ENCODE measurements at regions not wholly inside any gene's neighbourhood (a gene's known extent, or its start where the extent isn't known, plus 50 kb on each side); places are given as distances from the start of the nearest gene placed in this dataset.

DNA sequence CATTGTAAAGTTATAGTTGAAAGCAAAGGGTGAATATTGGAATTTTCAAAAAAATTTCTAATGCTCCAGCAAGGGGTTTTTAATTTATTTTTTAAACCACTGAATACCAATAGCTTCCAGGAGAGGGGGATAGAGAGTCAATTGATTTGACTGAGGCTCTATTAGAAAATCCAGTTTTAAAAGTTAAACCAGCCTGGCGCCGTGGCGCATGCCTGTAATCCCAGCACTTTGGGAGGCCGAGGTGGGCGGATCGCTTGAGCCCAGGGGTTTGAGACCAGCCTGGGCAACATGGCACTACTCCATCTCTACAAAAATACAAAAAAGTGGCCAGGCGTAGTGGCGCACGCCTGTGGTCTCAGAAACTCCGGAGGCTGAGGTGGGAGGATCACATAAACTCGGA is 150.1 kb downstream of the SLC38A4 start:
- intact Hi-C loops (cut with DNase I) = loop anchor here (5.0 to 10.0 kb wide), 3 partner anchors 257 to 551 kb away; no protein-coding TSS in a partner anchor
- peak in 1 of 2 donors; percentile 49 for DNase-seq
- no peaks in the 10 kb centered on the region for H3K4me1 ChIP-seq (ENCODE audit: control insufficient read depth in 1 of 2, insufficient read depth in 2 of 2, low read length in 2 of 2)
- H3K27me3 ChIP-seq (ENCODE audit: control insufficient read depth in 1 of 2, insufficient read depth in 2 of 2, low read length in 1 of 2) = no peaks in the 10 kb centered on the region
- no peak overlapping the region for H3K4me3 ChIP-seq (ENCODE audit: low read length in 2 of 2)
- WGBS, 2 donors = 44 to 47% methylated on average over 11 of the region's 11 CpGs
- no peaks in the 10 kb centered on the region for H3K36me3 ChIP-seq (ENCODE audit: control insufficient read depth in 1 of 2, insufficient read depth in 2 of 2, low read length in 1 of 2)
- no peaks in the 10 kb centered on the region for H3K9me3 ChIP-seq (ENCODE audit: control insufficient read depth, low read length)
- ATAC-seq (ENCODE audit: low FRiP score) = no peak
- H3K27ac ChIP-seq (ENCODE audit: low read depth in 1 of 2, low read length in 2 of 2) = no peak overlapping the region

DNA sequence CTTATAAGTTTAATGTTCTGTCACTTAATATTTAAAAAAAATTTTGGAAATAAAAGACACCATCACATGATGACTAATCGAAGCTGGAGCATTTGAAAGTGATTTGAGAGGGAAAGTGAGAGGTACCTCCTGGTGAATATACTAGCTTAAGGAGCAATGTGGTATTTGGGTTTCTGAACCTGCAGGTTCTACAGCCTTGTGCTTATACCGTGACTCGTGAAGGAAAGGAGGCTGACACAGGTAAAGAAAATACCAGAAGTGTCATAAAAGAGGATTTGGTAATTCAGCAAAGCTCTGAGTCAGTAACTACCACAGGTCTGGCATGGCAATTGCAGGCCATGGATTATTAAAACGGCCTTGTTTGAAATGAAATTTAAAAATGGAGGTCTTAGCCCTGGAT is 151.0 kb downstream of the SLC38A4 start:
- ATAC-seq (ENCODE audit: low FRiP score) (no peak), DNase-seq (no peak)
- H3K4me1 ChIP-seq (ENCODE audit: control insufficient read depth in 1 of 2, insufficient read depth in 2 of 2, low read length in 2 of 2) = no peaks in the 10 kb centered on the region
- no peaks in the 10 kb centered on the region for H3K9me3 ChIP-seq (ENCODE audit: control insufficient read depth, low read length)
- H3K27ac ChIP-seq (ENCODE audit: low read depth in 1 of 2, low read length in 2 of 2) = no peak overlapping the region
- H3K27me3 ChIP-seq (ENCODE audit: control insufficient read depth in 1 of 2, insufficient read depth in 2 of 2, low read length in 1 of 2) = no peaks in the 10 kb centered on the region
- H3K4me3 ChIP-seq (ENCODE audit: low read length in 2 of 2) = no peak overlapping the region
- no peaks in the 10 kb centered on the region for H3K36me3 ChIP-seq (ENCODE audit: control insufficient read depth in 1 of 2, insufficient read depth in 2 of 2, low read length in 1 of 2)
- intact Hi-C loops (cut with DNase I) = loop anchor here (5.0 to 10.0 kb wide), 3 partner anchors 258 to 550 kb away; no protein-coding TSS in a partner anchor
- WGBS, 2 donors = 88% methylated on average over 4 of the region's 4 CpGs

DNA sequence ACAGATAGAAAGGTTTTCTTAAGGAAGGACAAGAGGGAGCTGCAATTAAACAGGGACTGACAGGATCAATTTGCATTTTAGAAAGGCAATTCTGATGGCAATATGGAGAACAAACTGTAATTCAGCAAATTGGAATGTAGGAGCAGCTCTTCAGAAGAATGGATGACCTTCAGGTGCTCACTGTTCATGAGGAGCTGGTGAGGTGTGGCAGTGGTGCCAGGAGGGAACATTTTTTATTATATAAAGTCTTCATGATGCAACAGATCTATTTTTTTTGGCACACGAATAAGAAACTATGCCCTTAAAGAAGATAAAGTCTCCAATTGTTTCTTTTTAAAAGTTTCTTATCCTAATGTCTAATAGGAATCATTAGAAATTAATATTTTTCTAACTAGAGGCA is 151.7 kb downstream of the SLC38A4 start:
- ATAC-seq (ENCODE audit: low FRiP score) = no peak
- DNase-seq = no peak
- intact Hi-C loops (cut with DNase I) = loop anchor here in 1 of 2 donors (10.0 kb wide), 1 partner anchor 549 kb away; no protein-coding TSS in a partner anchor

DNA sequence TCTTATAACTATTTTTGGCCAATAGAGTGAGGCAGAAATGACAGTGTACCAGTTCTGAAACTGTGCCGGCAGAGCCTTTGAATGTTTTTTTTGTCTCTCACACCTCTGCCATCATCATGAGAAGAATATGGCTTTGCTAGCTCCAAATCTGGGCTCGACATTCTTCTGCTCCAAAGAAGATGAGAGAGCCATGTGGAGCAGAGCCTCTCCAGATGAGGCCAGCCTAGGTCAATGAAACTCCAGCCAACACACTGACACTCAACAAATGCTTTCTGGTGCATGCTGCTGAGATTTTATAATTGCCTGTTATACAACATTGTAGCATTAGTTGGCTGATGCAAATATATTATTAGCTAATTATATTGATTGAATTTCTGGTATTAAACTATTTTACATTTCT is 154.7 kb downstream of the SLC38A4 start:
- Histone ChIP-seq H3K36me3 (ENCODE audit: control insufficient read depth in 1 of 2, insufficient read depth in 2 of 2, low read length in 1 of 2) (no peaks in the 10 kb centered on the region), H3K4me1 (ENCODE audit: control insufficient read depth in 1 of 2, insufficient read depth in 2 of 2, low read length in 2 of 2) (no peaks in the 10 kb centered on the region), H3K9me3 (ENCODE audit: control insufficient read depth, low read length) (no peaks in the 10 kb centered on the region), H3K27ac (ENCODE audit: low read depth in 1 of 2, low read length in 2 of 2) (no peak overlapping the region), H3K4me3 (ENCODE audit: low read length in 2 of 2) (no peak overlapping the region), H3K27me3 (ENCODE audit: control insufficient read depth in 1 of 2, insufficient read depth in 2 of 2, low read length in 1 of 2) (no peaks in the 10 kb centered on the region)
- WGBS, 2 donors = 78 to 83% methylated on average over 2 of the region's 2 CpGs
- no peak for ATAC-seq (ENCODE audit: low FRiP score)
- DNase-seq = no peak
- intact Hi-C loops (cut with DNase I) = loop anchor here in 1 of 2 donors (10.0 kb wide), 1 partner anchor 546 kb away; no protein-coding TSS in a partner anchor

More for the DNA sequence above, 151.7 kb downstream of the SLC38A4 start:
- Histone ChIP-seq H3K27ac (ENCODE audit: low read depth in 1 of 2, low read length in 2 of 2) (no peak overlapping the region), H3K36me3 (ENCODE audit: control insufficient read depth in 1 of 2, insufficient read depth in 2 of 2, low read length in 1 of 2) (no peaks in the 10 kb centered on the region), H3K9me3 (ENCODE audit: control insufficient read depth, low read length) (no peaks in the 10 kb centered on the region), H3K27me3 (ENCODE audit: control insufficient read depth in 1 of 2, insufficient read depth in 2 of 2, low read length in 1 of 2) (no peaks in the 10 kb centered on the region), H3K4me1 (ENCODE audit: control insufficient read depth in 1 of 2, insufficient read depth in 2 of 2, low read length in 2 of 2) (no peaks in the 10 kb centered on the region), H3K4me3 (ENCODE audit: low read length in 2 of 2) (no peak overlapping the region)
- 84 to 90% methylated on average over 1 of the region's 1 CpG for WGBS, 2 donors

DNA sequence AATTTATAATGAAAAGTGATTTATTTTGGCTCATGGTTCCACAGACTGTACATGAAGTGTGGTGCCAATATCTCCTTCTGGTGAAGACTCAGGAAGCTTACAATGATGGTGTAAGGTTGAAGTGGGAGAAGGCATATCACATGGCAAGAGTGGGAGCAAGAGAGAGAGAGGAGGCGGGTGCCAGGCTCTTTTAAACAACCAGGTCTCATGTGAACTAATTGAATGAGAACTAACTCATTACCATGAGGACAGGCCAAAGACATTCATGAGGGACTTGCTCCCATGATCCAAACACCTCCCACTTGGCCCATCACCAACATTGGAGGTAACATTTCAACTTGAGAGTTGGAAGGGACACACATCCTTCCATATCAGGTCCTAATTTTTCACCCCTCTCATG is 155.2 kb downstream of the SLC38A4 start:
- H3K27ac ChIP-seq (ENCODE audit: low read depth in 1 of 2, low read length in 2 of 2) = no peak overlapping the region
- no peak for DNase-seq
- ATAC-seq (ENCODE audit: low FRiP score) = no peak
- H3K36me3 ChIP-seq (ENCODE audit: control insufficient read depth in 1 of 2, insufficient read depth in 2 of 2, low read length in 1 of 2) = no peaks in the 10 kb centered on the region
- H3K27me3 ChIP-seq (ENCODE audit: control insufficient read depth in 1 of 2, insufficient read depth in 2 of 2, low read length in 1 of 2) = no peaks in the 10 kb centered on the region
- intact Hi-C loops (cut with DNase I) = loop anchor here in 1 of 2 donors (10.0 kb wide), 1 partner anchor 546 kb away; no protein-coding TSS in a partner anchor
- H3K4me3 ChIP-seq (ENCODE audit: low read length in 2 of 2) = no peak overlapping the region
- WGBS, 2 donors = 88 to 98% methylated on average over 1 of the region's 1 CpG
- H3K9me3 ChIP-seq (ENCODE audit: control insufficient read depth, low read length) = no peaks in the 10 kb centered on the region
- no peaks in the 10 kb centered on the region for H3K4me1 ChIP-seq (ENCODE audit: control insufficient read depth in 1 of 2, insufficient read depth in 2 of 2, low read length in 2 of 2)

DNA sequence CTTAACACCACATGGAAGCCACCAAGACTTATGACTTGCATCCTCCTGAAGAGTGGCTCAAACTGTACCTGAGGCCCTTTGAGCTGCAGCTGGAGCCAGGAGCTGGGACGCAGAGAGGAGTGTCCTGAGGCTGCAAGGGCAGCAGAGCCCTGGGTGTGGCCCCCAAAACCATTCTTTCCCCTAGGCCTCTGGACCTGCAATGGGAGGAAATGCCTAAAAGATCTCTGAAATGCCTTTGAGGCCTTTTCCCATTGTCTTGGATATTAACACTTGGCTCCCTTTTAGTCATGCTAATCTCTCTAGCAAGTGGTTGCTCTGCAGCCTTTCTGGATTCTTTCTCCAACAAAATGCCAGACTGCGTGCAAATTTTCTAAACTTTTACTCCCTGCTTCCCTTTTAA is 156.1 kb downstream of the SLC38A4 start:
- intact Hi-C loops (cut with DNase I) = loop anchor here (10.0 kb wide), 4 partner anchors 95 to 545 kb away; no protein-coding TSS in a partner anchor
- Histone ChIP-seq H3K4me3 (ENCODE audit: low read length in 2 of 2) (no peak overlapping the region), H3K27me3 (ENCODE audit: control insufficient read depth in 1 of 2, insufficient read depth in 2 of 2, low read length in 1 of 2) (no peaks in the 10 kb centered on the region), H3K36me3 (ENCODE audit: control insufficient read depth in 1 of 2, insufficient read depth in 2 of 2, low read length in 1 of 2) (no peaks in the 10 kb centered on the region), H3K4me1 (ENCODE audit: control insufficient read depth in 1 of 2, insufficient read depth in 2 of 2, low read length in 2 of 2) (no peaks in the 10 kb centered on the region), H3K27ac (ENCODE audit: low read depth in 1 of 2, low read length in 2 of 2) (no peak overlapping the region), H3K9me3 (ENCODE audit: control insufficient read depth, low read length) (no peaks in the 10 kb centered on the region)
- DNase-seq = no peak
- ATAC-seq (ENCODE audit: low FRiP score) = no peak
- WGBS, 2 donors = 44 to 74% methylated on average over 2 of the region's 2 CpGs

DNA sequence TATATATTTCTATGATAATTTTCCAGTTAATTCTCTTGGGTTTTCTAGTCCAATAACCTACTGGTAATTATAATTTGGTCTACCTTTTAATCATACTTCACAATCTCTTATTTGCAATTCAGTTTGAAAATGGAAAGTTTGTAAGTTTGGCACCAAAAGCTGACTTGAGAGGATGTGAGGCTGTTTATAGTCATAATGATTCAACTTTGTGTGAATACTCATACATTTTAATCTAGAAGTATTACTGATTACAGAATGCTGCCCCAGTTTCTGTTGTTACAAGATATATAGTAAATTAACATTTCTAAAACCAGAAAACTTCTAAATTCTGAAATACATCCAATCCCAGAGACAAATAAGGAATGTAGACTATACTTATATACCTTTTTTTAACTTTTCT is 158.2 kb downstream of the SLC38A4 start:
- no peak overlapping the region for H3K27ac ChIP-seq (ENCODE audit: low read depth in 1 of 2, low read length in 2 of 2)
- ATAC-seq (ENCODE audit: low FRiP score) = no peak
- no peaks in the 10 kb centered on the region for H3K9me3 ChIP-seq (ENCODE audit: control insufficient read depth, low read length)
- no peak overlapping the region for H3K4me3 ChIP-seq (ENCODE audit: low read length in 2 of 2)
- no peaks in the 10 kb centered on the region for H3K27me3 ChIP-seq (ENCODE audit: control insufficient read depth in 1 of 2, insufficient read depth in 2 of 2, low read length in 1 of 2)
- H3K4me1 ChIP-seq (ENCODE audit: control insufficient read depth in 1 of 2, insufficient read depth in 2 of 2, low read length in 2 of 2) = no peaks in the 10 kb centered on the region
- DNase-seq = no peak
- no peaks in the 10 kb centered on the region for H3K36me3 ChIP-seq (ENCODE audit: control insufficient read depth in 1 of 2, insufficient read depth in 2 of 2, low read length in 1 of 2)
- intact Hi-C loops (cut with DNase I) = loop anchor here (10.0 kb wide), 4 partner anchors 93 to 543 kb away; no protein-coding TSS in a partner anchor

DNA sequence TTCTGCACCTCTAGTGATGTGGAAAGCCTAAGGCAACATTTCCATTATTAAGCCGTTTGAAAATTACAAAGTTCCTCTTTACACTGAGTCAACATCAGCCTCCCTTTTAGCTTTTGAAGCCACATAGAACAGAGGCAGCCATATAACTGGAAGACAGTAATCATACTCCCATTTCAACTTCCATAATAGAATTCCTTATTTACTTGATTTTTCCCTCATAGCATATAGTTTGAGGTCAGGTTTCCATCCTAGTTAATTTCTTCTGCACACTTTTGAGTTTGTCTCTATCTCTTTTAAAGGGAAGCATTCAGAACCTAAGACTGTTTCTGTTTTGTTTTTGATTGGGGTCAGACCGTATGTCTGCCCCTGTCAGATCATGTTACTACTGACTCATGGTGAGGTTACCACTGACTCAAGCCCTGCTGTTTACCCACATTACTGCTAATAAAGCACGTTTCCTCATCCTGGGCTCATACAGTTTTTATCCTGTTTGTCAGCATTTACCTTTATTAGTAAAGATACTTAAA is 161.0 kb downstream of the SLC38A4 start:
- no peaks in the 10 kb centered on the region for H3K27me3 ChIP-seq (ENCODE audit: control insufficient read depth in 1 of 2, insufficient read depth in 2 of 2, low read length in 1 of 2)
- 19 to 31% methylated on average over 3 of the region's 3 CpGs for WGBS, 2 donors
- H3K9me3 ChIP-seq (ENCODE audit: control insufficient read depth, low read length) = no peaks in the 10 kb centered on the region
- intact Hi-C loops (cut with DNase I) = loop anchor here (5.0 to 10.0 kb wide), 6 partner anchors 90 to 540 kb away; partner anchors contain the start of gene SLC38A2 (in 1 of the 2)
- DNase-seq (no peak), ATAC-seq (ENCODE audit: low FRiP score) (no peak)
- H3K27ac ChIP-seq (ENCODE audit: low read depth in 1 of 2, low read length in 2 of 2) = no peak overlapping the region
- H3K36me3 ChIP-seq (ENCODE audit: control insufficient read depth in 1 of 2, insufficient read depth in 2 of 2, low read length in 1 of 2) = no peaks in the 10 kb centered on the region
- peaks cover 2 to 6% of the 10 kb centered on the region in 2 donors for H3K4me1 ChIP-seq (ENCODE audit: control insufficient read depth in 1 of 2, insufficient read depth in 2 of 2, low read length in 2 of 2)
- H3K4me3 ChIP-seq (ENCODE audit: low read length in 2 of 2) = no peak overlapping the region

DNA sequence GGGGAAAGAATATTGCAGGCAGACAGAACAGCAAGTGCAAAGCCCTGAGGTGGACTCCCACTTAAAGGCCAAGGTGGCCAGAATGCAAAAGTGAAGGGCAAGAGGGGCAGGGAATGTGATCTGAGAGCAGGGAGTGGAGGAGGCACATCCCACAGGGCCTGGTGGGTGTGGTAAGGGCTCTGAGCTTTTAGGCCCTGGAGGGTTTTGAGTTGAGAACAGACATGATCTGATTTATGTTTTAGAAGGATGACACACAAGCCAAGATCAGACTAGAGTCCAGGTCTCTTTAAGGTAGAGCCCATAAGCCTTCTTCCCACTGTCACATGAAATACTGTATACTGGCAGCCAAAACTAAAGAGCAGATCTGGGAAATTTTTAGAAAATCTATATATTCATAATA is 162.5 kb downstream of the SLC38A4 start:
- Histone ChIP-seq H3K36me3 (ENCODE audit: control insufficient read depth in 1 of 2, insufficient read depth in 2 of 2, low read length in 1 of 2) (no peaks in the 10 kb centered on the region), H3K4me1 (ENCODE audit: control insufficient read depth in 1 of 2, insufficient read depth in 2 of 2, low read length in 2 of 2) (peaks cover 2 to 6% of the 10 kb centered on the region in 2 donors), H3K9me3 (ENCODE audit: control insufficient read depth, low read length) (no peaks in the 10 kb centered on the region), H3K4me3 (ENCODE audit: low read length in 2 of 2) (no peak overlapping the region), H3K27me3 (ENCODE audit: control insufficient read depth in 1 of 2, insufficient read depth in 2 of 2, low read length in 1 of 2) (no peaks in the 10 kb centered on the region), H3K27ac (ENCODE audit: low read depth in 1 of 2, low read length in 2 of 2) (no peak overlapping the region)
- intact Hi-C loops (cut with DNase I) = loop anchor here (5.0 to 10.0 kb wide), 6 partner anchors 89 to 539 kb away; partner anchors contain the start of gene SLC38A2 (in 1 of the 2)
- no peak for ATAC-seq (ENCODE audit: low FRiP score)
- DNase-seq = no peak

All from aorta (tissue), 5 donors.